Activated CD8-positive, alpha-beta memory T cell treated with anti-CD3 and anti-CD28 coated beads, Interleukin-2, amount 50 U/mL, for 24 hours (primary cell): ENCODE measurements at regions not wholly inside any gene's neighbourhood (a gene's known extent, or its start where the extent isn't known, plus 50 kb on each side); places are given as distances from the start of the nearest gene placed in this dataset.

Experiments
- DNase-seq: peaks from one replicate; pipeline ENCODE4 v3.0.0-alpha.2; 2020; ENCODE audit errors: extremely low read depth

- DNase-seq, result no peak
Measured at GRCh38 chr11:43575913-43576310, 104.6 kb upstream of the HSD17B12 start.

DNA sequence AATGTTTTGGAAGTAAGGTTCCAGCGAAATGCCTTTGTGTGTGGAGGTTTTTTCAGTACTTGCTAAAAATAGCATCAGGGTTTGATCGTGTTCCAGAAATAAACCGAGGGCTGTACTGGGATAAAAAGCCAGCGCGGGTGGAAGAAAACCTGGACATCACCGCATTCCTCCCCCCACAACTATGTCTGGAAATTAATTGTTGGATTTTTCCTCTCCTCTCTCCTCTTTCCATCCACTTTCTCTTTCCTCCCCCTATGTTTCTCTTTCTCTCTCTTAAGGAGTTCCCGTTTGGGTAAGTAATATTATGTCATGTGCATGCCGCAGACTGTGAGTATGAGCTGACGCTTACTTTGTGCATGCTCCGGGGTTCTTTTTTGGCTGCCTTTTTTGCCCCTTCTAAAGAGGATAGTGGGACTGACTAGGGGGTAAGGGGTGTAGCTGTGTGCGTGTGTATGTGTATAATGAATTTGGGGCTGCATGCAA lies 104.2 kb upstream of the HSD17B12 start:
- DNase-seq, result no peak

GRCh38 chr11:43576803-43577521 lies 103.6 kb upstream of the HSD17B12 start:
- DNase-seq, result no peak

GRCh38 chr11:43577566-43578264 lies 102.8 kb upstream of the HSD17B12 start:
- no peak for DNase-seq

- DNase-seq, result no peak
Measured at GRCh38 chr11:43578346-43579170, 102.0 kb upstream of the HSD17B12 start.

DNA sequence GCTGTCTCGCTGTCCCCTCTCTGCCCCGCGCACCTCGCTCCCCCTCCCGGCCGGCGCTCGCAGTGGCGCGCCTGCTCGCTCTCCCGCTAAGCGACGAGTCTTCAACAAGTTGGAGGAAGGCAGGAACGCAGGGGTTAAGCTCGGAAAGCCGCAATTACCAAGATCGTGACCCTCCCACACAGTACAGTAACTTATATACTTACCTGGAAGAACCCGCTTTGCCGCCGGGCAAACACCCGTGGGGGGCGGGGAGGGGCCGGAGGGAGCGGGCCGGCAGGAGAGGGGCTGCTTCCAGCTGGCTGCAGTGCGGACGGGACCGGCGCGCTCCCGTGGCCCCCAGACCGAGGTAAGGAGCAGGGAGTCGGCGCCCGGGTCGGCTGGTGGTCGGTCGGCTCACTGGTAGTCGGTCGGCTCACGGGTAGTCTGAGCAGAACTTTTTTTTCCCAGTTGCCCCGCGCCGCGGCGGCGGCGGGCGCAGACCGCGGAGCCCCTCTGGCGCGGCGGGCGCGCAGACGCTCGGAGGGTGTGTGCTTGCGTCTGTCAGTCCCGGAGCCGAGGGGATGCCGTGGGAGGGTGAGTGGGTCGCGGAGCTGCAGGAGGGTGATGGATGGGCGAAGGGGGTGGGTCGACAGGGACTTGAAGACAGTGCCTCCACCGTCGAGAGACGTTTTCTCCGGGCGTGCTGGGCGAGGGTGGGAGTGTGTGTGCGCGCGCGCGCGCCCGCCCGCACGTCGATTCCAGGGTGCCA lies 101.2 kb upstream of the HSD17B12 start:
- DNase-seq, result peak; percentile 8

- no peak for DNase-seq
Measured at GRCh38 chr11:43579919-43580276, 100.6 kb upstream of the HSD17B12 start.

GRCh38 chr11:43580735-43581369 lies 99.7 kb upstream of the HSD17B12 start:
- DNase-seq, result no peak

DNA sequence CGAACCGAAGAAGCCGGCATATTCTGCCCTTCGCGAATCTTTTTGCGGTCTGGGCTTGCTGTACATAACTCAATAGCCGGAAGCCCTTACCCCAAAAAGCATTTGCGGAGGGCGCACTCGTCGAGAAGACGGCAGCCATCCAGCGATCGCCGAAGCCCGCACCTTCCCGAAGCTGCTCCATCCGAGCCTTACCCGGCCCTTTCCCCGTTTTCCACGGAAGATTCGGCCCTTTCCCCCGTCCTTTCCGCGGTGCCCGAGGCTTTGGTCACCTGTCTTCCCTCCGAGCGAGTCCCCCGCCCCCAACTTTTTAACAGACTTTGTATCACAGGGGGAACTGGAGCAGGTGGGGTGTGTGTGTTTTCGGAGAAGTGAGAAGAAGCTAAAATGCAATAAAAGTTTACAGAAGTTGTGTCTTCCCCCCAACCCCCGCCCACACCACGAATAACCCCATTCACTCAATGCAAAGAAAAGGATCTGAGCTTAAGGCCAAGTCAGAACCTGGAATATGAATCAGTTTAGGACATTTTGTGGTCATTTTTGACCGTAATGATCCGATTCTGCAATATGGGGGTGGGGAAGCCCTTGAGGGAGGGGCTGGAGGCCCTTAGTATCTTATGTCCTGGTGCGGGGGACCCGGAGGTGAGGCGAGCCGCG lies 99.0 kb upstream of the HSD17B12 start:
- no peak for DNase-seq

GRCh38 chr11:43582024-43582862 lies 98.3 kb upstream of the HSD17B12 start:
- no peak for DNase-seq

DNA sequence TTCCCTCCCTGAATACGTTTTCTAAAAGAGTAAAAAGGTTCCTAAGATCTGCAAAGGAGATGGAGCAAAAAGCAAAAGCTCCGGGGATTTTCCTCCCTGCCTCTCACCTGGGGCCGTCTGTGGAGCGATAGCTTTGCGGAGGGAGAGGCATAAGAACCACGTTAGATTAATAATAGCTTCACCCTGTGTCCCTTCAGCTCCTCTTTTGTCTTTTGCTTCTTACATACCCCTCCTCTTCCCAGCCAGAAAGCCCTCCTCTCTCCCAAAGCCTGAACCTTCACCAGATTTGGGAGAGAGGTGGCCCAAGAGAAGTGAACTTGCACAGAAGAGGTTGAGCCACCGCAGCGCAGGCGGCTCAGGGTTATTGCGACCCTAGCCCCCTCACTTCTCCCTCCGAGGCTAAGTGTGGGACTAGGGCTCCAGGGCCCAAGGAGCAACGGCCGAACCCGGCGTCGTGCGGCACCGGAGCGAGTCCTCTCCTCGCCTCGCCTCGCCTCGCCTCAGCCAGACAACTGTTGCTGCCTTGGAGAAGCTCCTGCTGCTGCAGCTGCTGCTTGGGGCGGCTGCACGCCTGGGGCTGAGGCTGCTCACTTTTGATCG lies 97.6 kb upstream of the HSD17B12 start:
- DNase-seq, result no peak

GRCh38 chr11:43583548-43583947 lies 97.0 kb upstream of the HSD17B12 start:
- DNase-seq, result no peak

GRCh38 chr11:43585877-43586608 lies 94.5 kb upstream of the HSD17B12 start:
- no peak for DNase-seq

DNA sequence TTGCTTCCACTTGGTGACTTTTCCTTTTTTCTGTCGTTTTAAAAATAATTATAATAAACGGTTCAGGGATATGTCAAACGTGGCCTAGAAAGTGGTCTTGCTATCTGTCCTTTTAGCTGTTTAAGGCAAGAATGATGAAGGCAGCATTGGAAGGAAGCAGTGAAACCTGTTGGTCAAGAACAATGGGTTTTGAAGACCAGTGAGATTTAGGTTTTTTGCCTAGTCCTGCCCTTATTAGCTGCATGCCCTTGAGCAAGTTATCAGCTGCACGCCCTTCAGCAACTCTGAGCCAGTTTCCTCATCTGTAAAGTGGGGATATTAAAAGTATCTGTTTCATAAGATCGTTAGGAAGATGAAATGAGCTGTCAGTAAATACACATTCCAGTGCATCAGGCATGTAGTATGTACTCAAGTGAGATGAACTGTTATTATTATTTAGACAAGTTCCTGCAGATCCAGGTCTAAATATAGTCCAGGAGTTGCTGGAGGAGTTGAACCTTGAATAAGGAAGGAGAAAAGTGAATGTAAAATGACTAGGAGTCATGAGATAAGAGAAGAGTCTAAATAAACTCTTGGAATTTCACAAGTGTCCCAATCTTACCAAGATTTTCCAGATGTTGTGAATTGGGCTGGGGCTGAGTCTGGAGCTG lies 90.8 kb upstream of the HSD17B12 start:
- DNase-seq, result no peak

- no peak for DNase-seq
Measured at GRCh38 chr11:43601511-43601910, 79.0 kb upstream of the HSD17B12 start.

GRCh38 chr11:43602670-43603069 lies 77.9 kb upstream of the HSD17B12 start:
- DNase-seq, result no peak

DNA sequence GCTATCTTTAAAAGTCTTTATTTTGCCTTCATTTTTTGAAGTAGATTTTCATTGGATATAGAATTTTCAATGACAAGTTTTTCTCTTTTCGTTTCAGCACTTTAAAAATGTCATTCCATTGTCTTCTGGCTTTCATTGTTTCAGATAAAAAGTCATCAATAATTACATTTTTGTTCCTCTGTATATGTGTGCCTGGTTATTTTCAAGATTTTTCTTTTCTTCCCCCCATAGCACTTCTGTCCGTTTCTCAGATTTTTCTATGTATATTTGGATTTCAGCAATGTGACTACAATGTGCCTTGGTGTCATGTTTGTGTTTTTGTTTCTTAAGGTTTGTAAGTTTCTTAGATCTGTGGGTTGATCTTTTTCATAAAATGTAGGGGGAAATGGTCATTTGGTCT lies 66.3 kb upstream of the HSD17B12 start:
- DNase-seq, result no peak

DNA sequence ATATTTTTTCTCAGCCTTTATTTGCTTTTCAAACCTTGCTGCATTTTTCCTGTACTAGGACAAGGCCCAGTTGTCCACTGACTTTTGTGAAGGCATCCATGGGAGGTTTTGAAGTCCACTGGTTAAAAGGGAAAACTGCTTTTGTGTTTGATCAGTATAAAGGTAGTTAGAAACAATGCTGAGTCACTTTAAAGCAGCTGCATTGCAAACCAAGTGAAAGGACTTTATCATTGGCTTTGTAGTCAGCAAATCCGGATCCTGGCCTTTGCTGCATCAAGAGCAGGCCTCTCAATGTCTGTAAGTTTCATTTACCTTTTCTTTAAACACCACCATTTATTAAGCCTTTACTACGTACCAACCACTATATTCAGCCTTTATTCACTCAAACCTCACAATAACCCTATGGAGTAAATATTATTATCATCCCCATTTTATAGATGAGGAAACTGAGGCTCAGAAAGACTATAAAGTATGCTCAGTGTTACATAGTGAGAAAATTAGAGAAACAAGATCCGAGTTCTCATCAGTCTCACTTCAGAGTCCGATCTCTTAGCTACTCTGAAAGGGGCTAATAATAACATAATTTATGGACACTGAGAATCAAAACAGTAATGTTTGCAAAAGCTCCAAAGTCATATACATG lies 60.6 kb upstream of the HSD17B12 start:
- DNase-seq, result no peak
